Liver (tissue), 8 donors: ENCODE measurements at regions not wholly inside any gene's neighbourhood (a gene's known extent, or its start where the extent isn't known, plus 50 kb on each side); places are given as distances from the start of the nearest gene placed in this dataset.

Experiments
- DNase-seq: peaks from one replicate; pipeline ENCODE4 v3.0.0-alpha.2; 2017; ENCODE audit warnings: low spot score
- H3K27ac ChIP-seq, 2 donors: one replicate each; pipeline ENCODE4 v1.7.0; 2013; ENCODE audit warnings: inconsistent platforms in 2 of 2, low read length in 2 of 2, control low read depth in 1 of 2, low read depth in 1 of 2, mild to moderate bottlenecking in 1 of 2
- H3K27me3 ChIP-seq, 4 donors: one replicate each; pipeline versions ENCODE4 v1.6.1 to v1.7.0; 2013; ENCODE audit warnings: low read length in 3 of 4, inconsistent platforms in 1 of 4, mild to moderate bottlenecking in 1 of 4, moderate library complexity in 1 of 4; ENCODE audit not compliant: control insufficient read depth in 4 of 4, insufficient read depth in 4 of 4
- H3K36me3 ChIP-seq, 4 donors: one replicate each; pipeline versions ENCODE4 v1.6.1 to v1.7.0; 2013; ENCODE audit warnings: low read length in 3 of 4, mild to moderate bottlenecking in 3 of 4, low read depth in 1 of 4, moderate library complexity in 1 of 4; ENCODE audit not compliant: control insufficient read depth in 4 of 4, insufficient read depth in 3 of 4
- H3K4me1 ChIP-seq, 4 donors: one replicate each; pipeline versions ENCODE4 v1.6.1 to v1.7.0; 2013; ENCODE audit warnings: low read length in 3 of 4, mild to moderate bottlenecking in 3 of 4, moderate library complexity in 1 of 4; ENCODE audit not compliant: control insufficient read depth in 4 of 4, insufficient read depth in 4 of 4
- H3K4me3 ChIP-seq, 3 donors: one replicate each; pipeline versions ENCODE4 v1.6.1 to v1.7.0; 2013; ENCODE audit warnings: low read length in 3 of 3, control low read depth in 1 of 3, low read depth in 1 of 3, mild to moderate bottlenecking in 1 of 3
- H3K9ac ChIP-seq, 2 donors: one replicate each; pipeline ENCODE4 v1.7.0; 2013; ENCODE audit warnings: low read length in 2 of 2, mild to moderate bottlenecking in 2 of 2, moderate library complexity in 2 of 2, control low read depth in 1 of 2, low read depth in 1 of 2
- H3K9me3 ChIP-seq, 4 donors: one replicate each; pipeline versions ENCODE4 v1.6.1 to v1.7.0; 2013; ENCODE audit warnings: low read length in 3 of 4; ENCODE audit not compliant: control insufficient read depth in 4 of 4
- ATF3 ChIP-seq: IDR thresholded peaks from 2 replicates; pipeline ENCODE4 v1.6.1; 2016; ENCODE audit warnings: antibody characterized with exemption
- CTCF ChIP-seq: fragments of 150-350 bp; IDR thresholded peaks from 2 replicates; pipeline ENCODE4 v1.5.1; 2017; ENCODE audit warnings: improper control_type of control experiment, low read depth, low read length; ENCODE audit not compliant: missing input control
- FOXA1 ChIP-seq: IDR thresholded peaks from 2 replicates; pipeline ENCODE4 v1.6.1; 2016; ENCODE audit warnings: antibody characterized with exemption
- FOXA2 ChIP-seq: IDR thresholded peaks from 2 replicates; pipeline ENCODE4 v1.6.1; 2016; ENCODE audit warnings: antibody characterized with exemption
- HNF4G ChIP-seq: IDR thresholded peaks from 2 replicates; pipeline ENCODE4 v1.6.1; 2016; ENCODE audit warnings: antibody characterized with exemption
- JUND ChIP-seq, 2 donors: IDR thresholded peaks; 2 replicates each; pipeline ENCODE4 v1.6.1; 2016; ENCODE audit warnings: antibody characterized with exemption in 2 of 2
- MAX ChIP-seq: IDR thresholded peaks from 2 replicates; pipeline ENCODE4 v1.6.1; 2016; ENCODE audit warnings: antibody characterized with exemption
- RAD21 ChIP-seq, 2 donors: IDR thresholded peaks; 2 replicates each; pipeline ENCODE4 v1.6.1; 2016; ENCODE audit warnings: antibody characterized with exemption in 2 of 2, mild to moderate bottlenecking in 2 of 2
- REST ChIP-seq: IDR thresholded peaks from 2 replicates; pipeline ENCODE4 v1.6.1; 2016; ENCODE audit warnings: antibody characterized with exemption, mild to moderate bottlenecking
- RXRA ChIP-seq, 2 donors: IDR thresholded peaks; 2 replicates each; pipeline ENCODE4 v1.6.1; 2017 to 2018; ENCODE audit warnings: antibody characterized with exemption in 2 of 2, mild to moderate bottlenecking in 1 of 2
- WGBS: extraction: QIAGEN DNeasy Blood & Tissue Kit; methylation state at CpG from one replicate; pipeline ENCODE4 v1.1.7; 2013; 5-methylcytosine and 5-hydroxymethylcytosine counted together
- donor health status: healthy.
- donor health status: healthy.
- donor health status: healthy.
- donor health status: healthy.
- donor health status: healthy.

GRCh38 chr15:38871638-38872037 is 307.0 kb upstream of the RASGRP1 start:
- H3K9me3 ChIP-seq, result peaks cover 0 to 10% (median 2%) of the 10 kb centered on the region in 4 donors
- H3K36me3 ChIP-seq, result no peaks in the 10 kb centered on the region
- no peak for TF ChIP-seq HNF4G
- no peak for TF ChIP-seq FOXA2
- no peak for TF ChIP-seq MAX
- no peak for TF ChIP-seq CTCF
- no peak for TF ChIP-seq FOXA1
- no peak for TF ChIP-seq RAD21 (IDR thresholded peaks at IDR 0.05)
- no peak for TF ChIP-seq ATF3
- no peak overlapping the region for H3K27ac ChIP-seq
- H3K9ac ChIP-seq, result no peak overlapping the region
- peaks cover 0 to 29% (median 22%) of the 10 kb centered on the region in 4 donors for H3K4me1 ChIP-seq
- WGBS, result 94% methylated on average over 3 of the region's 3 CpGs
- no peak for DNase-seq
- H3K27me3 ChIP-seq, result no peaks in the 10 kb centered on the region
- no peak overlapping the region for H3K4me3 ChIP-seq

- no peak for TF ChIP-seq JUND (IDR thresholded peaks at IDR 0.05)
- 94% methylated on average over 5 of the region's 5 CpGs for WGBS
- Histone ChIP-seq H3K9me3 (peaks cover 0 to 10% (median 2%) of the 10 kb centered on the region in 4 donors), H3K4me1 (peaks cover 0 to 39% (median 31%) of the 10 kb centered on the region in 4 donors), H3K27me3 (no peaks in the 10 kb centered on the region), H3K9ac (no peak overlapping the region), H3K27ac (peak overlapping the region in 1 of 2 donors; percentile 23), H3K36me3 (no peaks in the 10 kb centered on the region), H3K4me3 (no peak overlapping the region)
- no peak for DNase-seq
Observed at GRCh38 chr15:38872732-38873131, 308.1 kb upstream of the RASGRP1 start.

- Histone ChIP-seq H3K9me3 (peaks cover 0 to 10% (median 2%) of the 10 kb centered on the region in 4 donors), H3K27me3 (no peaks in the 10 kb centered on the region), H3K9ac (no peak overlapping the region), H3K36me3 (no peaks in the 10 kb centered on the region), H3K27ac (peak overlapping the region; percentile 23 to 28), H3K4me1 (peaks cover 0 to 44% (median 35%) of the 10 kb centered on the region in 4 donors), H3K4me3 (no peak overlapping the region)
- WGBS, result 28% methylated on average over 4 of the region's 4 CpGs
- peak; percentile 18 for TF ChIP-seq FOXA2
- TF ChIP-seq RXRA (IDR thresholded peaks at IDR 0.05), result peak in 1 of 2 donors; percentile 11
- no peak for TF ChIP-seq REST
- DNase-seq, result no peak
Observed at GRCh38 chr15:38873158-38873557, 308.5 kb upstream of the RASGRP1 start.
